ENCODE measurements at regions not wholly inside any gene's neighbourhood (a gene's known extent, or its start where the extent isn't known, plus 50 kb on each side); places are given as distances from the start of the nearest gene placed in this dataset.
"Not testable (repeated sequence)": the region's sequence is repeated elsewhere in the genome, so short reads cannot be mapped to it uniquely, and the experiment has no call there.

DNA sequence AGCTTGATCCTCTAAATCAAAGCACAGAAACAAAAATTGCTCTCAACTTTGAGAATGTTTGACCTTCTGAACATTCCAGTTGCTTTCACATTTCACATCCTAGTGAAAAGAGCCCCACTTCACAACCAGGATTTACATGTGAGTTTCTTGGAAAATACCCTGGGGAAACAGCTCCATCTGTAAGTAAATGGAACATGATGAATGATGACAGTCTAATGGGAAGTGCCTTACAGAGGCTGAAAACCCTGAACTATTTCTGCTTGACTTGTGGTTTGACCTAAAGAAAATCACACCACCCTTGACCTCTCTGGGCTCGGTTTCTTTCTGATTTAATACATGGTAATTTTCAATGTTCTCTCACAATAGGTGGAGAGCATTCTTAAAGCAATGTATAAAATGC lies 499.4 kb upstream of the API5 start:
- H3K27ac ChIP-seq (ENCODE audit: low read depth, low read length): no peak overlapping the region
- no peaks in the 10 kb centered on the region for H3K4me1 ChIP-seq (ENCODE audit: control insufficient read depth, insufficient read depth, low read length)
- no peak overlapping the region for H3K4me3 ChIP-seq (ENCODE audit: low read length)
- H3K27me3 ChIP-seq (ENCODE audit: control insufficient read depth, insufficient read depth, low read length): no peaks in the 10 kb centered on the region
- H3K9ac ChIP-seq (ENCODE audit: low read length): no peak overlapping the region
- no peaks in the 10 kb centered on the region for H3K36me3 ChIP-seq (ENCODE audit: control insufficient read depth, insufficient read depth, low read length)

DNA sequence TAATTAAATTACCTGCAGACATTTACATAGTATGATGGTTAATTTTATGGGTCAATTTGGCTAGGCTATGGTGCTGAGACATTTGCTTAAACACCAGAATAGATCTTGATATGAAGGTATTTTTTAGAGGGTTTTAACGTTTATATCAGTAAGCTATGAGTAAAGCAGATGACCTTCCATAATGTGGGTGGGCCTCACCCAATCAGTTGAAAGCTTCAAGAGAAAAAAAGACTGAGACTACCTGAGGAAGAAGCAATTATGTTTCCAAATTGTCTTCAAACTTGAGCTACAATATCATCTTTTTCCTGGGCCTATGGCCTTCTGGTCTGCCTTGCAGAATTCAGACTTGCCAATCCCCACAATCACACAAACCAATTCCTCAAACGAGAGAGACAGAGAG lies 498.8 kb upstream of the API5 start:
- H3K27me3 ChIP-seq (ENCODE audit: control insufficient read depth, insufficient read depth, low read length): no peaks in the 10 kb centered on the region
- no peak overlapping the region for H3K9ac ChIP-seq (ENCODE audit: low read length)
- H3K27ac ChIP-seq (ENCODE audit: low read depth, low read length): no peak overlapping the region
- H3K4me3 ChIP-seq (ENCODE audit: low read length): no peak overlapping the region
- H3K36me3 ChIP-seq (ENCODE audit: control insufficient read depth, insufficient read depth, low read length): no peaks in the 10 kb centered on the region
- H3K4me1 ChIP-seq (ENCODE audit: control insufficient read depth, insufficient read depth, low read length): no peaks in the 10 kb centered on the region

DNA sequence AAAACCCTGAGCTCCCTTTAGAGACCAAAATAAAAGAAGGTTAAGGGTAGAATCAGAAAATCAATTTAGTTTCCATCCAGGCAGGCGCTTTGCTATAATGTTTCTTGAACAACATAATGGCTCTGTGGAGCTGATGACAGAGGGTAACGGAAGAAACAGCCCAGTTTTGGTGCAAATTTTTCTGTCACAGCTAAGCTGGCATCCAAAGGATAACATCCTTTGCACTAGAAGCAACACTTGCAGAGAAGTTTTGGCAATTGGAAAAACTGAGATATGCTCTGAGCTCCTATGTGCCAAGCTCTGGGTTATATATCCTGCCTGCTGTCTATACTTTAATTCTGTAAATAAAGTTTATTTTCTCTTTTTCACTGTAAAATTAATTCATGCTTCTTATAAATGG lies 495.3 kb upstream of the API5 start:
- Histone ChIP-seq H3K27me3 (ENCODE audit: control insufficient read depth, insufficient read depth, low read length) (no peaks in the 10 kb centered on the region), H3K36me3 (ENCODE audit: control insufficient read depth, insufficient read depth, low read length) (no peaks in the 10 kb centered on the region), H3K27ac (ENCODE audit: low read depth, low read length) (no peak overlapping the region)

DNA sequence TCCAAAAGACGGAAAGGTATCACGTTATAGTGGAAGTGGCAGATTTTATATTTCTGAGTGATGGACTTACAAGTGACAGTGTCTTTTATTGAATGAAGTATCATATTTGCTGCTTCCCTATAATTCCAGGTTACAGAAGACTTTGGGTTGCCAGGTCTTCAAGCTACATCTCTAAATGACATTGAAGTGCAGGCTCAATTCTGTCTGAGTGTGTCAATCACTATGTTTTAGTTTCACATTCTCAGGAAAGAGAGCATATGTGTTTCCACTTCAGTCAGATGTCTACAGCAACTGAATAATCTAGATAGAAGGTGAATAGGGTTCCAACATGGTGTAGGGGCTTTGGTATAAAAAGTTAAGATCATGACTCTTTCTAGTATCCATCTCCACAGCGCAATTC lies 492.7 kb upstream of the API5 start:
- H3K27me3 ChIP-seq (ENCODE audit: control insufficient read depth, insufficient read depth, low read length): no peaks in the 10 kb centered on the region
- no peak overlapping the region for H3K9ac ChIP-seq (ENCODE audit: low read length)
- no peaks in the 10 kb centered on the region for H3K4me1 ChIP-seq (ENCODE audit: control insufficient read depth, insufficient read depth, low read length)
- H3K4me3 ChIP-seq (ENCODE audit: low read length): no peak overlapping the region
- H3K36me3 ChIP-seq (ENCODE audit: control insufficient read depth, insufficient read depth, low read length): no peaks in the 10 kb centered on the region
- no peak overlapping the region for H3K27ac ChIP-seq (ENCODE audit: low read depth, low read length)

More for the DNA sequence above, 495.3 kb upstream of the API5 start:
- Histone ChIP-seq H3K4me1 (ENCODE audit: control insufficient read depth, insufficient read depth, low read length) (no peaks in the 10 kb centered on the region), H3K9ac (ENCODE audit: low read length) (no peak overlapping the region), H3K4me3 (ENCODE audit: low read length) (no peak overlapping the region)

DNA sequence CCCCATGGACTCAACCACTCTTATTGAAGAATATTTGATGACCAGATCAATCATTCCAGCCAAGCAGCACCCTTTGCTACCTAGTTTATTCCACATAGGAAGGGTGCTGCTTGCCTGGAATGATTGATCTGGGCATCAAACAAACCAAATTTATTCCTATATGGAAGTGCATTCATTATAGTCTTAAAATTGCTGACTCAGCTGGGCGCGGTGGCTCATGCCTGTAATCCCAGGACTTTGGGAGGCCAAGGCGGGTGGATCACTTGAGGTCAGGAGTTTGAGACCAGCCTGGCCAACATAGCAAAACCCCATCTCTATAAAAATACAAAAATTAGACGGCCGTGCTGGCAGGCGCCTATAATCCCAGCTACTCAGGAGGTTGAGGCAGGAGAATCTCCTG lies 489.6 kb upstream of the API5 start:
- not testable (repeated sequence) for H3K27ac ChIP-seq (ENCODE audit: low read depth, low read length); H3K4me1 ChIP-seq (ENCODE audit: control insufficient read depth, insufficient read depth, low read length); H3K36me3 ChIP-seq (ENCODE audit: control insufficient read depth, insufficient read depth, low read length); H3K4me3 ChIP-seq (ENCODE audit: low read length); H3K27me3 ChIP-seq (ENCODE audit: control insufficient read depth, insufficient read depth, low read length); H3K9ac ChIP-seq (ENCODE audit: low read length)

DNA sequence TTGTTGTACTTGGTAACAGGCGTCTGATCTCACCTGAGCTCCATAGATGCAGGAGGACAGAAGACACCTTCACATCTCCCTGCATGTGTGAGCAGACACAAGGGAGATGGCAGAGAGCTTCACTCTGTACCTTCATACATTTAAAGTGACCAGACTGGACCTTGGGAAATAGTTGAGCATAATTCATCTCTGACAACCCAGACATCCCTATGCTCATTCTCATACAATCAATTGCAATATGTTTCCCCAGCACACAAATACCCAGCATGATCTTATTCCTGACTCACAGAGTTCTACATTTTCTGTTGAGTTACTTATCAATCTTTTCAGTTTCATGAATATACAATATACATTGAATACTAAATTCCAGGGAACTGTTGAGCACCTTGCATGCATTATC lies 488.2 kb upstream of the API5 start:
- H3K36me3 ChIP-seq (ENCODE audit: control insufficient read depth, insufficient read depth, low read length): no peaks in the 10 kb centered on the region

DNA sequence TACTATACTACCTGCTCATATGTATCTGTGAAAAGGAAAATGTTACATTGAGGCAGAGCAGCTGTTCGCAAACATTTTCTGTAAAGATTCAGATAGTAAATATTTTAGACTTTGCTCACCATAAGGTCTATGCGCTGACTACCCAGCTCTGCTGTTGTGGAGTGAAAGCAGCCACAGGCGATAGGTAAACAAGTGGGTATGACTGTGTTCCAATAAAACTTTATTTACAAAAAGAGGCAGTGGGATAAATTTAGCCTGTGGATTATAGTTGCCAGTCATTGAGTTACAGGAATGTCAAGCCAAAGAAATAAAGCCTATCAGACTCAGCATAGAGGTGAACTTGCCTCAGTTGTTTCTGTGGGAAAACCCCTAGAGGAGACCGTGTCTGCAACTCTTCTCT lies 487.7 kb upstream of the API5 start:
- no peaks in the 10 kb centered on the region for H3K27me3 ChIP-seq (ENCODE audit: control insufficient read depth, insufficient read depth, low read length)
- H3K27ac ChIP-seq (ENCODE audit: low read depth, low read length): no peak overlapping the region
- H3K4me1 ChIP-seq (ENCODE audit: control insufficient read depth, insufficient read depth, low read length): no peaks in the 10 kb centered on the region
- no peak overlapping the region for H3K9ac ChIP-seq (ENCODE audit: low read length)
- no peak overlapping the region for H3K4me3 ChIP-seq (ENCODE audit: low read length)
- no peaks in the 10 kb centered on the region for H3K36me3 ChIP-seq (ENCODE audit: control insufficient read depth, insufficient read depth, low read length)

More for the DNA sequence above, 488.2 kb upstream of the API5 start:
- Histone ChIP-seq H3K27me3 (ENCODE audit: control insufficient read depth, insufficient read depth, low read length) (no peaks in the 10 kb centered on the region), H3K4me3 (ENCODE audit: low read length) (no peak overlapping the region), H3K27ac (ENCODE audit: low read depth, low read length) (no peak overlapping the region), H3K9ac (ENCODE audit: low read length) (no peak overlapping the region), H3K4me1 (ENCODE audit: control insufficient read depth, insufficient read depth, low read length) (no peaks in the 10 kb centered on the region)

DNA sequence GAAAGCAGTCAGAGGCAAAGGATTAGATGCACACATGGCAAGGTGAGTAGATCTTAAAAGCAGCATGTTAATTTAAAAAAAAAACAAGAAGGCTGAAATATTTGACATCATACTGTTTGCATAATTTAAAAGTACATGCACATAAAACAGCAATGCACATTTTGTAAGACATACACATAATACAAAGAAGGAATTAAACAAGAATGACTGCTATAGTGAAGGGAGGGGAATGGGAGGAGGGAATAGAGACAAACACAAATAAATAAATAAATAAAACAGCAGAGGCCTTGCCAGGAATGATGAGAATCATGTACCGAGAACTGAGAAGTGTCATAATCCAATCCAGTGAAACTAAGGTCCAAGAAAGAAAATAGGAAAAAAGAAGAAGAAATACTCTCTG lies 486.2 kb upstream of the API5 start:
- Histone ChIP-seq H3K27ac (ENCODE audit: low read depth, low read length) (no peak overlapping the region), H3K36me3 (ENCODE audit: control insufficient read depth, insufficient read depth, low read length) (no peaks in the 10 kb centered on the region), H3K4me1 (ENCODE audit: control insufficient read depth, insufficient read depth, low read length) (no peaks in the 10 kb centered on the region), H3K4me3 (ENCODE audit: low read length) (no peak overlapping the region), H3K9ac (ENCODE audit: low read length) (no peak overlapping the region), H3K27me3 (ENCODE audit: control insufficient read depth, insufficient read depth, low read length) (no peaks in the 10 kb centered on the region)

DNA sequence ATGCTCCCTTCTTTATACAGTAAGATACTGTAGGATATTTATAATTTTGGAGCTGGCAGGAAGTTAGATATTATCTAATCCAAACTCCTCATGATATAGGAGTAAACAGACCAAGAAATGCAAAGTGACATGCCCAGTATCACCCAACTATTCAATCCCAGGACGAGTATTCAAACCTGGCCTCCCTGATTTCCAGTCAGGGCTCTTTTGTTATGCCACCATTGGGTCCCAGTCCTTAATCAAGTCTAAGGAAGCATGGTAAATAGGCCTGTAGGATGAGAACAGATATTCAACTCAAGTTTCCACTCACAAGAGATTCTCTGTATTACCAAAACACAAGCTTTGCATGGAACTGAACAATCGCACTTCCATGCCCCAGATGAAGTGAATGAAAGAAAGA lies 484.0 kb upstream of the API5 start:
- Histone ChIP-seq H3K36me3 (ENCODE audit: control insufficient read depth, insufficient read depth, low read length) (no peaks in the 10 kb centered on the region), H3K4me3 (ENCODE audit: low read length) (no peak overlapping the region), H3K9ac (ENCODE audit: low read length) (no peak overlapping the region), H3K27me3 (ENCODE audit: control insufficient read depth, insufficient read depth, low read length) (no peaks in the 10 kb centered on the region), H3K27ac (ENCODE audit: low read depth, low read length) (no peak overlapping the region), H3K4me1 (ENCODE audit: control insufficient read depth, insufficient read depth, low read length) (no peaks in the 10 kb centered on the region)

DNA sequence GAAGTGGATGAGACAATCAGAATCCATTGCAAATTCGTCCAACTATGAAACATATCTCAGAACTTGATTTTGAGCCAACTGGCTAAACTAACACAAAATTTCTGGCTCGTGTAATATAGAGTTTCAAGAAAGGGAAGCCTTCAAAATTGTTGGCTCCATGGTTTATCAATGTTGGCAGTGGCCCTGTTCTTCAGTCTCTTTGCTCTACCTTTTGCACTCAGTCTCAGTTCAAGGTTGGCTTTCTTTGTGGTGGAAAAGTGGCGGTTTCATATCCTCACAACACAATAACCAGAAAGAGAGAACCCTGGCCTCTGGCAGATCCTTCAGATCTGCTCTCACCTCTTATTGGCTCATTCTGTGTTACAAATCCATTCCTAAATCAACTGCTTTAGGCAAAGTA lies 473.8 kb upstream of the API5 start:
- no peak overlapping the region for H3K27ac ChIP-seq (ENCODE audit: low read depth, low read length)
- H3K36me3 ChIP-seq (ENCODE audit: control insufficient read depth, insufficient read depth, low read length): no peaks in the 10 kb centered on the region
- no peaks in the 10 kb centered on the region for H3K27me3 ChIP-seq (ENCODE audit: control insufficient read depth, insufficient read depth, low read length)
- H3K9ac ChIP-seq (ENCODE audit: low read length): no peak overlapping the region
- H3K4me1 ChIP-seq (ENCODE audit: control insufficient read depth, insufficient read depth, low read length): no peaks in the 10 kb centered on the region
- no peak overlapping the region for H3K4me3 ChIP-seq (ENCODE audit: low read length)

DNA sequence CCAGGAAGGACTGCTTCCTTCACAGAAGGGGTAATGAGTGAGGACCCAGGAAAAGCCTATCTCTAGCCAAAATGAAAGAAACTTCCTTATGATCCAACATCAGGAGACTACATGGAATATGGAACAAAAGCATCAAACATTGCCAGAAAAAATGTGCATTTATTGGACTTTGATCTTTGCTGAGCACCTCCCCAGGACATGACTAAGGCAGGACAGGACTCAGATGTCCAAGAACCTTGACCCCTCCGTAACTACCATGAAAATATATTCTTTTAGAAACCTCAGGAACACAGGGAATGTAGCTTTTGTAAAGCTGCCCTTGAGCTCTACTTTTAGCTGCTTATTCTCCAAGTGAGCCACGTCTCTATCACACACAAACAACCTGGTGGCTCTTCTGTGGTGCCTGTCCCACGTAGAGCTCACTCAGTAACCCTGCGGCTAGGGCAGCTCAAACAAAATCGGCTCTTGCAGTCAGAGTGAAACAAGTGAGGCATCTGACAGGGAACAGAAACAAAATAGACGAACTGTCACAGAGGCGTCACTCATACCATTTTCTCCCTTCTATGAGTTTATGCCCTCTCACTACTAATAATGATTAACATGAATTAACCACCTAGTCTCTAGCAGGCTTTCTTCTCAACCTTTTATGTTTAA lies 471.5 kb upstream of the API5 start:
- Histone ChIP-seq H3K4me3 (ENCODE audit: low read length) (no peak overlapping the region), H3K36me3 (ENCODE audit: control insufficient read depth, insufficient read depth, low read length) (no peaks in the 10 kb centered on the region), H3K27me3 (ENCODE audit: control insufficient read depth, insufficient read depth, low read length) (no peaks in the 10 kb centered on the region), H3K27ac (ENCODE audit: low read depth, low read length) (no peak overlapping the region), H3K4me1 (ENCODE audit: control insufficient read depth, insufficient read depth, low read length) (no peaks in the 10 kb centered on the region), H3K9ac (ENCODE audit: low read length) (no peak overlapping the region)

DNA sequence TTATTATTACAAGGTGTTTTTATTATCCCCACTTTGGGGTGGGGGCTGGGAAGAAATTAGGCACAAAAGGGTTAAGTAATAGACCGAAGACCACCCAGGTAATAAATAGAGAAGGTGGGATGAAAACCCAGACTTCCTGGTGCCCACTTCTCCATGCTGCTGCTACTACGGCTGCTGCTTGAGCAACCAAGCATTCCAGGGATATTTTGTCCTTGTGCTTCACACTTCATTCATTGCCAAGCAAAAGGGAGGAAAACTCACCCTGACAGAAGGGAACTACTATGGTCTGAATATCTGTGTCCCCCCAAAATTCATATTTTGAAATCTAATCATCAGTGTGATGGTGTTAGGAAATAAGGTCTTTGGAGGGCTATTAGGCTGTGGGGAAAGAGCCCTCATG lies 470.9 kb upstream of the API5 start:
- H3K36me3 ChIP-seq (ENCODE audit: control insufficient read depth, insufficient read depth, low read length): no peaks in the 10 kb centered on the region
- H3K9ac ChIP-seq (ENCODE audit: low read length): no peak overlapping the region
- H3K27ac ChIP-seq (ENCODE audit: low read depth, low read length): no peak overlapping the region
- H3K27me3 ChIP-seq (ENCODE audit: control insufficient read depth, insufficient read depth, low read length): no peaks in the 10 kb centered on the region
- no peaks in the 10 kb centered on the region for H3K4me1 ChIP-seq (ENCODE audit: control insufficient read depth, insufficient read depth, low read length)
- no peak overlapping the region for H3K4me3 ChIP-seq (ENCODE audit: low read length)

DNA sequence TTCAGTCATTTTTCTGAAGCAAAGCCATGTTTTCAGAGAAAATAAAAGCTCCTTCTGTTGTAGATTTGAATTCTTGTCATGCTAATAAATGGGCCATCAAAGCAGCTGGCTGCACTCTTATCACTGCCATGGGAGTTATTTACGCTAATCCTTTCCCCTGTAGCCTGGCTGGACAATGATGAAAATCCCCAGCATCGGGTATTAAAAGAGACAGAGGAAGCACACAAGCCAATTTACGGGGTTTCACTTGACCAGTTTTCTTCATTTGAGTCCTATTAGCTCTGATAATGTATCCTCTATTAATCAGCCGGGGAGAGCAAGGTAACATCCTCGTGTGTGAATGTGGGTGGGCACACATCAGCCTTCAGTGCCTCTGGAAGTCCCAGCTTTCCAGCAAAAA lies 470.2 kb upstream of the API5 start:
- Histone ChIP-seq H3K36me3 (ENCODE audit: control insufficient read depth, insufficient read depth, low read length) (no peaks in the 10 kb centered on the region), H3K27ac (ENCODE audit: low read depth, low read length) (no peak overlapping the region), H3K27me3 (ENCODE audit: control insufficient read depth, insufficient read depth, low read length) (no peaks in the 10 kb centered on the region), H3K9ac (ENCODE audit: low read length) (no peak overlapping the region), H3K4me3 (ENCODE audit: low read length) (no peak overlapping the region), H3K4me1 (ENCODE audit: control insufficient read depth, insufficient read depth, low read length) (no peaks in the 10 kb centered on the region)

Data from rectal smooth muscle tissue (tissue), 1 donor.